GM19395 (cell line): ENCODE measurements at regions not wholly inside any gene's neighbourhood (a gene's known extent, or its start where the extent isn't known, plus 50 kb on each side); places are given as distances from the start of the nearest gene placed in this dataset.

ENCODE experiments used
- ATAC-seq: cut with Tn5 transposase; IDR thresholded peaks from one replicate; pipeline ENCODE4 v1.9.1; 2021; ENCODE audit warnings: mild to moderate bottlenecking, moderate library complexity; ENCODE audit not compliant: unreplicated experiment

DNA sequence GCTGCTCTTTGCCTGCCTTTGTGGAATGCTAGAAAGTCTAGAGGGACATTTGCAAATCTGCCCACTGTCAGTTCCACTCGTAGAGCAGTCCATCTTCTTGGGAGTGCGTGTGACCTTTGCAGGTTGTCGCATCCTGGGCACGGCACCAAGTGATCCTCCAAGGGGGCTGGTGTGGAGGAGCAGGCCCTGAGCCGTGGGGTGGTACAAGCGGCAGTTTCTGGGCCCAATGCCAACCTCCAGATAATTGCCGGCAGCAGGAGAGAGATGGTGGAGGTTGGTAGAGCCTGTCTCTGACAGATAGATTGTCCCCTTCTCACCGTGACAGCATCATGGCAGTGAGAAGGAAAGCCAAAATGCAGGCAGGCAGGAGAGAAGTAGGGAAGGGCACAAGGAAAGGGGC is 150.7 kb upstream of the SLC14A2 start:
- no peak for ATAC-seq

GRCh38 chr18:45467293-45467692 is 148.0 kb upstream of the SLC14A2 start:
- ATAC-seq: no peak

DNA sequence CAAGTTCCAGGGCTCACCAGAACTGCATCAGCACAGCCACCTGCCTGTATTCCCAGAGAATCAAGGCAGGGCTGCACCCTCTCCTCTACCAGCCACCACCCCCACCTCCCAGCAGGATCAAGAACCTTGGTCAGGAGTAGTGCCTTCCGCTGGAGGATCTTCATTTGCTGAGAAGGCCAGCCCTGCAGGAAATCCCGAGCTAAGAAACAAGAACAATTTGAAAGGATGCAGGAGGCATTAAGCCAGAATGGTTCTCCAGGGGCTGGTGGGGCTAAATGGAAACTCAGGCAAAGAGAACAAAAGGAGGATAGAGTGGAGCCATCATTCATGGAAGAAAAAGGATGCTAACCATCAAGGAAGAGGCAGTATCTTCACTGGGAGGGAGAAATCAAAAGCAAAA is 147.3 kb upstream of the SLC14A2 start:
- no peak for ATAC-seq

- ATAC-seq: no peak
These were observed 136.4 kb upstream of the SLC14A2 start for GRCh38 chr18:45478889-45479288.

- ATAC-seq: no peak
These were observed 134.9 kb upstream of the SLC14A2 start for GRCh38 chr18:45480219-45481015.

GRCh38 chr18:45481821-45482220 is 133.5 kb upstream of the SLC14A2 start:
- ATAC-seq: no peak

DNA sequence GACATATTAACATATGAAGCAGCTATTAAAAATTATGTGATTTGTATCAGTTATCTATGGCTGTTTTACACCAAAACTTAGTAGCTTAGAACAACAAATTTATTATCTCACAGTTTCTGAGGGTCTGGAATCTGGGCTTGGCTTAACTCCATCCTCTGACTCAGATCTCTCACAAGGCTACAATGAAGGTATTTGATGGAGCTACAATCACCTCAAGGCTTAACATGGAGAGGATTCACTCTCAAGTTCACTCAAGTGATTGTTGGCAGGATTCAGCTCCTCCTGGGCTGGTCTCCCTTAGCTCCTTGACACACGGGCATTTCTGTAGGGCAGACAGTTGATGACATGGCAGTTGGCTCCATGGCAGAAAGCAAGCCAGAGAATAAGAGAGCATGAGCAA is 133.0 kb upstream of the SLC14A2 start:
- ATAC-seq: no peak

- no peak for ATAC-seq
These were observed 127.7 kb upstream of the SLC14A2 start for GRCh38 chr18:45487581-45487980.

DNA sequence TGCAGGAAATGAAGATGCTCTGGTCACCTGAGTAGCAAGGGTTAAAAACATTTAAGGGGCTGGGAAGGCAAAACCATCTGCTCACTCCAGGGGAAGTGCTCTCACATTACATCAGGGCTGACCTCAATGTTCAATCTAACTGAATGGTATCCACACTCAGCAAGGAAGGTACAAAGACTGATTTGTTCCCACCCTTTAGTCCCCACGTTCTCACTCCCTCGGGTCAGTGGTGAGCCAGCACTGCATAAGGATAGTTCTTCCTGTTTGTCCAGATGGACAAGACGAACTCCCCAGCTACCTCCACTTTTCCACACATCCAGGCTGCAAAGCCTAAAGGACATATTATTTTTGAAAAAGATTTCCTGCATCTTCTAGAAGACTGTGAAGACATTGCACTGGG is 126.6 kb upstream of the SLC14A2 start:
- no peak for ATAC-seq

GRCh38 chr18:45493830-45494229 is 121.4 kb upstream of the SLC14A2 start:
- no peak for ATAC-seq

DNA sequence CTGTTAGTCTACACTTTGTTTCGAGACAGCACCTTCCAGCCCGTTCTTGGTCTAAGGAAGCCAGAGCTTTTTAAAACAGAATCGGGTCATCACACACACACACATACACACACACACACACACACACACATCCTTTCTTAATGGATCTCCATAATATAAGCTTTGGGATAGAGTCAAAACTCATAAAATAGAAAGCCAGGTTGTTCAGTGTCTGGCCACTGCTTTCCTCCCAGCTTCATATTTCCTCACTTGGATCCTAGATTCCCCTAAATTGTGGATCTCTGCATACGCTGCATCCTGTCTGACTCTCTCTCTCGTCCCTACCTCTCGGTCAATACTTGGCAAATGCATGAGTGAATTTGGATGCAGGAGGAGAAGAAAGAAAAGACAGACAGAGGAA is 120.5 kb upstream of the SLC14A2 start:
- no peak for ATAC-seq

GRCh38 chr18:45496741-45497140 is 118.5 kb upstream of the SLC14A2 start:
- no peak for ATAC-seq

DNA sequence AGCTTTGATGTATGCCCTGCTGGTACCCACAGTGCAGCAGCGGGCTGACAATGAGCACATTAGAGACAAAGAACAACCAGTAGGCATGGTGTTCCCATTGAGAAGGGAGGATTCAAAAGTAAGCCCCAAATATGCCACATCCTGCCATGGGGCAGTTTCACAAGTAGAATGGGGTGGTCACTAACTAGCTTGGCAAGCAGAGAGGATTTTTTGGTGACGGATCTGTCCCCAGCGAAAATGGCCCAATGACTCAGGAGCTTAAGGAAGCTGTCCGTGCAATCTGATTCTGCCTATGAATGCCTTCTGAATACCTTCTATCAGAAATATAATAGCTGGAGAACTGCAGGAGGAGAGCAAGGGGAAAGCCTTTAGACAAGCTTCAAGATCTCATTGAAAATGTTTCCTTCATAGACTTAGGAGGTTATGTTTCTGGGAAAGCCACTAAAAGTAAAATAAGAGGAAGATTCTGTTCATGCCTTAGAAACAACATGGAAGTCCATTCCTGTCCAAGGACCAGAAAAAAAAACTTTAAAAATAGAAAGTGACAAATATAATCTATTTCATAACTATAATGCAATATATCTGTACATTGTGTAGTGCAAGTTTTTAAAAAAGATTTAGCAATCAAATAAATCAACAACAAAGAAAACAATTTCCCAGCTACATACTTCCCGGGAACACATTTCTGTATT is 117.5 kb upstream of the SLC14A2 start:
- no peak for ATAC-seq

DNA sequence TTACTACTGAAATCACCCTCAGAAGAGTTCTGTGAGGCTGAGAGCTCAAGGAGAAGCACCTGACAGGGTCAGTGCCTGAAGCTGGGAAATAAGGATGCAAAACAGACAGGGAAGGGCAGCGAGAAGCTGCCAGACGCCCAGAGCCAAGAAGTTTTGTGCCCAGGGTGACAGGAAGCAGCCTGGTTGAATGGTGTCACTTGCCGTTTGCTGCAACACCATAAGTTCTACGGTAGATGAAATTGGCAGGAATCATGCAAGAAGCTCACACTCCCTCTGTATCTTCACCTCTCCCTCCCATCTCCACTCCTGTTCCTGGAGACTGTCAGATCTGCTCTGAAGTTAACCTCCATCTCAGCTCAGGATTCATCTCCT is 117.0 kb upstream of the SLC14A2 start:
- no peak for ATAC-seq

DNA sequence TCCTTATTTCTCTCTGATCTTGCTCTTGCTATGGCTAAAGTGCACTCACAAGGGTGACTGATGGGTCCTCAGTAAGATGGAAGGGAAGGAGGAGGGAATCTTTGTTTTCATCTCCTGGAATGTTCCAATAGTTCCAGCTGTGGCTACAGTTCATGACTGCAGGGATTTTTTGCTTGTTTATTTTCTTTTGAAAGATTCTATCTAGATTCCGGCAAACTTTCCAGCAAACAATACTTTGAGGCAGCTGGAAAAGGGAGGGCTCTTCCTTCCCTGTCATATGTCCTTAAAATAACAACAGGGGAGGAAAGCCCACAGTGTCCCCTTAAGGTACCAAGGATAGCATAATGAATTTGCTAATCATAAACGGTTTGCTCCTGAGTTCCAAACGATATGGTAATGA is 111.3 kb upstream of the SLC14A2 start:
- ATAC-seq: no peak

DNA sequence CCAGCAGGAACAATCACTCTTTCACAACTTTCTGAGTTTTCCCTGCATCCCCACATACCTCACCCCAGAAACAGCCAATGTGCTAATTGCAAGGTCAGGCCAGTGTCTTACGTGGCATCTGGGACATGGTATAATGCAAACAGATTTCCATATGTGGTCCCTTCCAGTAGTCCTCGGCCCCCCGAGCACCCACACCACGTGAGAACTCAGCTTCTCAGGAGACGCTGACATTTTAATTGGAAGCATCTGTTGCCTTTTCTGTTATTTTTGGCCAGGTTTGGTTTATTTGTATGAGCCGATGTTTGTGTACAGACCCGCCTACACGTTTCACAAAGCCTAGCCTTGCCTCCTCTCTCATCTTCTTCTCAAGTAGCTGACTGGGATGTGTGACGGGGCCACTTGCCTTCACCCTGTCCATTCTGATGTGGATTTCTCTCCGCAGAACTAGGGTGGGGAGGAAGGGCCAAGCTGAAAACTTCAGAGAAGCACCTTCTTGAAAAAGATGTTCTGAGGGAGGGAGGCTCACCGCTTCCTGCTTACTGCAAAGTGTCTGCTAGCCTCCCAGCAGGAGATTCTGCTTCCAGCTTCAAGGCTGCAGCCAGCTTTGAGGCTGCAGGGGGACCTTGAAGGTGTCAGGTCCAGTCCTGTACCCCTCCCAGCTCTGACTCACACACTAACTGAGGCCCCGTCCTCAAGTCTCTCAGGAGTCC is 109.6 kb upstream of the SLC14A2 start:
- no peak for ATAC-seq

- no peak for ATAC-seq
These were observed 108.3 kb upstream of the SLC14A2 start for GRCh38 chr18:45506951-45507350.

- no peak for ATAC-seq
These were observed 105.7 kb upstream of the SLC14A2 start for GRCh38 chr18:45509535-45509934.

DNA sequence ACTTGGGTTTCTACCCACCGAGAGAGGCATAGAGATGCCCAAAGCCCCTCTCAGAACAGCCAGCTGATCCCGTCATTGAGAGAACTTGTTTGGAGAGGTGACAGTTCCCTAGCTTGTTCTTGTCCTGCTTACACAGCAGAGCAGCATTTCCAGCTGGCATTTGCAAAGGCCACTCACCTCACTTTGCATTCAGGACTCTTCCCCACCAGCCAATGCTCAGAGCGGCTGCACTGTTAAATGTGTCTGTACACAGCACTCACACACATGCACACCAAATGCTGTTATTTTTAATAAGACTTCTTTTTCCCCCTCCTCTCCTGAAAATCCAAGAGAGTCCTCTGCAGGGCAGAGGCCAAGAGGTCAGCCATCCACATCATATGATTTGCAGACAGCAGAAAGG is 104.6 kb upstream of the SLC14A2 start:
- no peak for ATAC-seq

DNA sequence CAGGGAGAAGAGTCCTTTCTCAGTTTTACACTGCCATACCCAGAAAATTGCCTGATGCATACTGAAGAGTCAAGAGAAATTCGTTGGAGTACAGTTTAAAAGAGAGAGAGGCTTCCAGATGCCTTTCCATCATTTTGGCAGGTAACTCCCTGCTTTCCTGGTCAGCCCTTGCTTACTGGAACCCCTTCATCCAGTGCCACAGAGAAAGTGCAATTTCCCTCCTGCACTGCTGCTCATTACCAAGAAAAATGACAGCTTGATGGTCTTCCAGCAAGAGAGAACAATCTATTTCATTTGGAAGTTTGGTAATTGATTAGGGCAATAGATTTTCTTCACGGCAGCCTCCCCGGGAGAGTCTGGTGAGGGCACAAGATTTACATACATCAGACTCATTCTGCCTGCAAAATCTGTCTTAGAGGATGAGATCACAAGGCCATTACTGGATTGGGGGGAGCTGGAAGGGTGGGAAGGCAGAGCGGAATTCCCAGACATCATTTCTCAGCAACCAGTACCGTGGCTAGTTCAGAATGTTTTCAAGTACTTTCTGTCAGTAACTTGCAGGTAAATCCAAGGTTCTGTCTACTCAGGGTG is 102.8 kb upstream of the SLC14A2 start:
- no peak for ATAC-seq

GRCh38 chr18:45517181-45517741 is 98.0 kb upstream of the SLC14A2 start:
- ATAC-seq: no peak
